ENCODE measurements at regions not wholly inside any gene's neighbourhood (a gene's known extent, or its start where the extent isn't known, plus 50 kb on each side); places are given as distances from the start of the nearest gene placed in this dataset.
A peak's percentile ranks its signal among the peaks of the same experiment; 100 is the strongest.

DNA sequence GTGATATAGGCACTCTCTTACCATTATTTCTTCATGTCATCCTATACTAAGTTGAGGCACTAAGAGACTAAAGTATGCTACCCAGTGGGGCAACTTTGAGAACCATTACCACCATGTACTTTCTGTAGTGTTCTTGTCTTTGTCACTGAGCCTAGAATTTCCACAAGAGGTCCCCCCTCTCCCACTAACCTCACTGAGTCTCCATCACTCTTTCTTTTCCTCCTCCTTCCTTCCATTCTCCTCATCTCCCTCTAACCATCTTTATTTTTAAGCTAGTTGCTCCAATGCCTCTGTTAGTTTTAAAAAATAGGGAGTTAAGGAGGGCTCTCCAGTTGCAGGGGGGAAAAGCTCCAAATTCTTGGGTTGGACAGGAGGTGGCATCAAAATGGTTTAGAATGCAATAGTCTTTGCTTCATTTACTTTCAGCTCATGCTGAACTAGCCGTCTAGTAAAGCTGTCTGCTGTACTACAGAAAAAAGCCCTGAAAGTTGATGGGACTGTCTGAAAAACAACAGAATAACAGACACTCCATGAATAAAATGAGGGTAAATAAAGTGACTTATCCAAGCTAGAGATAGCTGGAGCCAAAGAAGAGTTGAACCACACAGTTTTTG is 85.1 kb upstream of the MYRIP start:
- TF ChIP-seq, protein P1, sequence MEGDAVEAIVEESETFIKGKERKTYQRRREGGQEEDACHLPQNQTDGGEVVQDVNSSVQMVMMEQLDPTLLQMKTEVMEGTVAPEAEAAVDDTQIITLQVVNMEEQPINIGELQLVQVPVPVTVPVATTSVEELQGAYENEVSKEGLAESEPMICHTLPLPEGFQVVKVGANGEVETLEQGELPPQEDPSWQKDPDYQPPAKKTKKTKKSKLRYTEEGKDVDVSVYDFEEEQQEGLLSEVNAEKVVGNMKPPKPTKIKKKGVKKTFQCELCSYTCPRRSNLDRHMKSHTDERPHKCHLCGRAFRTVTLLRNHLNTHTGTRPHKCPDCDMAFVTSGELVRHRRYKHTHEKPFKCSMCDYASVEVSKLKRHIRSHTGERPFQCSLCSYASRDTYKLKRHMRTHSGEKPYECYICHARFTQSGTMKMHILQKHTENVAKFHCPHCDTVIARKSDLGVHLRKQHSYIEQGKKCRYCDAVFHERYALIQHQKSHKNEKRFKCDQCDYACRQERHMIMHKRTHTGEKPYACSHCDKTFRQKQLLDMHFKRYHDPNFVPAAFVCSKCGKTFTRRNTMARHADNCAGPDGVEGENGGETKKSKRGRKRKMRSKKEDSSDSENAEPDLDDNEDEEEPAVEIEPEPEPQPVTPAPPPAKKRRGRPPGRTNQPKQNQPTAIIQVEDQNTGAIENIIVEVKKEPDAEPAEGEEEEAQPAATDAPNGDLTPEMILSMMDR (conservative IDR thresholded peaks at IDR 0.05; ENCODE audit: low read depth in 2 of 2) = peak; percentile 45 to 73; a peak in 3 of 4 replicates
- no peak for TF ChIP-seq EZH2phosphoT487 (IDR thresholded peaks at IDR 0.05; ENCODE audit: unreplicated experiment)
- TF ChIP-seq EZH2 (IDR thresholded peaks at IDR 0.05; ENCODE audit: low read depth, unreplicated experiment) = no peak
- no peak for TF ChIP-seq POLR2AphosphoS5 (IDR thresholded peaks at IDR 0.05; ENCODE audit: low read depth)
- TF ChIP-seq CREB1 (CRISPR knock-in tag; IDR thresholded peaks at IDR 0.05; ENCODE audit: low read depth) = no peak
- TF ChIP-seq, protein P2, sequence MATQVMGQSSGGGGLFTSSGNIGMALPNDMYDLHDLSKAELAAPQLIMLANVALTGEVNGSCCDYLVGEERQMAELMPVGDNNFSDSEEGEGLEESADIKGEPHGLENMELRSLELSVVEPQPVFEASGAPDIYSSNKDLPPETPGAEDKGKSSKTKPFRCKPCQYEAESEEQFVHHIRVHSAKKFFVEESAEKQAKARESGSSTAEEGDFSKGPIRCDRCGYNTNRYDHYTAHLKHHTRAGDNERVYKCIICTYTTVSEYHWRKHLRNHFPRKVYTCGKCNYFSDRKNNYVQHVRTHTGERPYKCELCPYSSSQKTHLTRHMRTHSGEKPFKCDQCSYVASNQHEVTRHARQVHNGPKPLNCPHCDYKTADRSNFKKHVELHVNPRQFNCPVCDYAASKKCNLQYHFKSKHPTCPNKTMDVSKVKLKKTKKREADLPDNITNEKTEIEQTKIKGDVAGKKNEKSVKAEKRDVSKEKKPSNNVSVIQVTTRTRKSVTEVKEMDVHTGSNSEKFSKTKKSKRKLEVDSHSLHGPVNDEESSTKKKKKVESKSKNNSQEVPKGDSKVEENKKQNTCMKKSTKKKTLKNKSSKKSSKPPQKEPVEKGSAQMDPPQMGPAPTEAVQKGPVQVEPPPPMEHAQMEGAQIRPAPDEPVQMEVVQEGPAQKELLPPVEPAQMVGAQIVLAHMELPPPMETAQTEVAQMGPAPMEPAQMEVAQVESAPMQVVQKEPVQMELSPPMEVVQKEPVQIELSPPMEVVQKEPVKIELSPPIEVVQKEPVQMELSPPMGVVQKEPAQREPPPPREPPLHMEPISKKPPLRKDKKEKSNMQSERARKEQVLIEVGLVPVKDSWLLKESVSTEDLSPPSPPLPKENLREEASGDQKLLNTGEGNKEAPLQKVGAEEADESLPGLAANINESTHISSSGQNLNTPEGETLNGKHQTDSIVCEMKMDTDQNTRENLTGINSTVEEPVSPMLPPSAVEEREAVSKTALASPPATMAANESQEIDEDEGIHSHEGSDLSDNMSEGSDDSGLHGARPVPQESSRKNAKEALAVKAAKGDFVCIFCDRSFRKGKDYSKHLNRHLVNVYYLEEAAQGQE (IDR thresholded peaks at IDR 0.05; ENCODE audit: unreplicated experiment) = no peak
- no peak for TF ChIP-seq JUNB (IDR thresholded peaks at IDR 0.05; ENCODE audit: unreplicated experiment)
- no peak for TF ChIP-seq STAT1 (IDR thresholded peaks at IDR 0.05; ENCODE audit: unreplicated experiment)
- no peak for TF ChIP-seq ZNF331 (CRISPR knock-in tag; IDR thresholded peaks at IDR 0.05; ENCODE audit: low read depth)
- no peak for TF ChIP-seq NANOG (IDR thresholded peaks at IDR 0.05; ENCODE audit: borderline replicate concordance)
- TF ChIP-seq, protein P3, sequence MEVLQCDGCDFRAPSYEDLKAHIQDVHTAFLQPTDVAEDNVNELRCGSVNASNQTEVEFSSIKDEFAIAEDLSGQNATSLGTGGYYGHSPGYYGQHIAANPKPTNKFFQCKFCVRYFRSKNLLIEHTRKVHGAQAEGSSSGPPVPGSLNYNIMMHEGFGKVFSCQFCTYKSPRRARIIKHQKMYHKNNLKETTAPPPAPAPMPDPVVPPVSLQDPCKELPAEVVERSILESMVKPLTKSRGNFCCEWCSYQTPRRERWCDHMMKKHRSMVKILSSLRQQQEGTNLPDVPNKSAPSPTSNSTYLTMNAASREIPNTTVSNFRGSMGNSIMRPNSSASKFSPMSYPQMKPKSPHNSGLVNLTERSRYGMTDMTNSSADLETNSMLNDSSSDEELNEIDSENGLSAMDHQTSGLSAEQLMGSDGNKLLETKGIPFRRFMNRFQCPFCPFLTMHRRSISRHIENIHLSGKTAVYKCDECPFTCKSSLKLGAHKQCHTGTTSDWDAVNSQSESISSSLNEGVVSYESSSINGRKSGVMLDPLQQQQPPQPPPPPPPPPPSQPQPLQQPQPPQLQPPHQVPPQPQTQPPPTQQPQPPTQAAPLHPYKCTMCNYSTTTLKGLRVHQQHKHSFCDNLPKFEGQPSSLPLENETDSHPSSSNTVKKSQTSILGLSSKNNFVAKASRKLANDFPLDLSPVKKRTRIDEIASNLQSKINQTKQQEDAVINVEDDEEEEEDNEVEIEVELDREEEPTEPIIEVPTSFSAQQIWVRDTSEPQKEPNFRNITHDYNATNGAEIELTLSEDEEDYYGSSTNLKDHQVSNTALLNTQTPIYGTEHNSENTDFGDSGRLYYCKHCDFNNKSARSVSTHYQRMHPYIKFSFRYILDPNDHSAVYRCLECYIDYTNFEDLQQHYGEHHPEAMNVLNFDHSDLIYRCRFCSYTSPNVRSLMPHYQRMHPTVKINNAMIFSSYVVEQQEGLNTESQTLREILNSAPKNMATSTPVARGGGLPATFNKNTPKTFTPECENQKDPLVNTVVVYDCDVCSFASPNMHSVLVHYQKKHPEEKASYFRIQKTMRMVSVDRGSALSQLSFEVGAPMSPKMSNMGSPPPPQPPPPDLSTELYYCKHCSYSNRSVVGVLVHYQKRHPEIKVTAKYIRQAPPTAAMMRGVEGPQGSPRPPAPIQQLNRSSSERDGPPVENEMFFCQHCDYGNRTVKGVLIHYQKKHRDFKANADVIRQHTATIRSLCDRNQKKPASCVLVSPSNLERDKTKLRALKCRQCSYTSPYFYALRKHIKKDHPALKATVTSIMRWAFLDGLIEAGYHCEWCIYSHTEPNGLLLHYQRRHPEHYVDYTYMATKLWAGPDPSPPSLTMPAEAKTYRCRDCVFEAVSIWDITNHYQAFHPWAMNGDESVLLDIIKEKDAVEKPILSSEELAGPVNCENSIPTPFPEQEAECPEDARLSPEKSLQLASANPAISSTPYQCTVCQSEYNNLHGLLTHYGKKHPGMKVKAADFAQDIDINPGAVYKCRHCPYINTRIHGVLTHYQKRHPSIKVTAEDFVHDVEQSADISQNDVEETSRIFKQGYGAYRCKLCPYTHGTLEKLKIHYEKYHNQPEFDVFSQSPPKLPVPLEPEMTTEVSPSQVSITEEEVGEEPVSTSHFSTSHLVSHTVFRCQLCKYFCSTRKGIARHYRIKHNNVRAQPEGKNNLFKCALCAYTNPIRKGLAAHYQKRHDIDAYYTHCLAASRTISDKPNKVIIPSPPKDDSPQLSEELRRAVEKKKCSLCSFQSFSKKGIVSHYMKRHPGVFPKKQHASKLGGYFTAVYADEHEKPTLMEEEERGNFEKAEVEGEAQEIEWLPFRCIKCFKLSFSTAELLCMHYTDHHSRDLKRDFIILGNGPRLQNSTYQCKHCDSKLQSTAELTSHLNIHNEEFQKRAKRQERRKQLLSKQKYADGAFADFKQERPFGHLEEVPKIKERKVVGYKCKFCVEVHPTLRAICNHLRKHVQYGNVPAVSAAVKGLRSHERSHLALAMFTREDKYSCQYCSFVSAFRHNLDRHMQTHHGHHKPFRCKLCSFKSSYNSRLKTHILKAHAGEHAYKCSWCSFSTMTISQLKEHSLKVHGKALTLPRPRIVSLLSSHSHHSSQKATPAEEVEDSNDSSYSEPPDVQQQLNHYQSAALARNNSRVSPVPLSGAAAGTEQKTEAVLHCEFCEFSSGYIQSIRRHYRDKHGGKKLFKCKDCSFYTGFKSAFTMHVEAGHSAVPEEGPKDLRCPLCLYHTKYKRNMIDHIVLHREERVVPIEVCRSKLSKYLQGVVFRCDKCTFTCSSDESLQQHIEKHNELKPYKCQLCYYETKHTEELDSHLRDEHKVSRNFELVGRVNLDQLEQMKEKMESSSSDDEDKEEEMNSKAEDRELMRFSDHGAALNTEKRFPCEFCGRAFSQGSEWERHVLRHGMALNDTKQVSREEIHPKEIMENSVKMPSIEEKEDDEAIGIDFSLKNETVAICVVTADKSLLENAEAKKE (CRISPR knock-in tag; IDR thresholded peaks at IDR 0.05) = no peak

Measured in GM23338 (cell line).